PC-9 (cell line): ENCODE measurements at regions not wholly inside any gene's neighbourhood (a gene's known extent, or its start where the extent isn't known, plus 50 kb on each side); places are given as distances from the start of the nearest gene placed in this dataset.
"Not testable (repeated sequence)": the region's sequence is repeated elsewhere in the genome, so short reads cannot be mapped to it uniquely, and the experiment has no call there.

Experiments
- BruUV-seq: library from RNA; stranded (reverse); fragments of 400-500 nt; replicated peaks from 2 replicates; lab custom pipeline; 2021; lab: Mats Ljungman, UMichigan
- CTCF ChIA-PET: fragments of 300-600 bp; sonication (Branson Sonifier 250); formaldehyde crosslinking; loops from one replicate; lab custom pipeline; 2022; ENCODE audit warnings: antibody characterized with exemption; lab: Charles Lee
- POLR2A ChIA-PET: fragments of 300-600 bp; sonication (Branson Sonifier 250); formaldehyde crosslinking; loops from one replicate; lab custom pipeline; 2022; ENCODE audit warnings: antibody characterized with exemption; ENCODE audit not compliant: unreplicated experiment; lab: Charles Lee
- DNase-seq, 2 experiments: peaks; one replicate each; pipeline versions ENCODE4 v3.0.0 to v3.0.0-alpha.2; 2015 to 2022; ENCODE audit warnings: mixed read lengths in 1 of 2
- H2AFZ ChIP-seq: fragments of 200-600 bp; sonication (generic); 2 replicates; pipeline ENCODE4 v1.8.1; 2017; ENCODE audit warnings: antibody characterized with exemption
- H3F3A ChIP-seq: fragments of 200-600 bp; sonication (generic); 2 replicates; pipeline ENCODE4 v1.8.1; 2017; ENCODE audit warnings: antibody characterized with exemption, mild to moderate bottlenecking, low read depth; ENCODE audit not compliant: insufficient read depth
- H3K27ac ChIP-seq: fragments of 200-600 bp; sonication (generic); 2 replicates; pipeline ENCODE4 v1.6.1; 2016; ENCODE audit warnings: mixed run types
- H3K27me3 ChIP-seq: fragments of 200-600 bp; sonication (generic); 2 replicates; pipeline ENCODE4 v1.6.1; 2016; ENCODE audit warnings: low read depth, mixed run types; ENCODE audit not compliant: insufficient read depth
- H3K36me3 ChIP-seq: fragments of 200-600 bp; sonication (generic); 2 replicates; pipeline ENCODE4 v1.6.1; 2016; ENCODE audit warnings: low read depth, mixed run types
- H3K4me1 ChIP-seq: fragments of 200-600 bp; sonication (generic); replicated peaks from 2 replicates; pipeline ENCODE4 v1.6.1; 2016; ENCODE audit warnings: mixed run types; ENCODE audit not compliant: insufficient read depth
- H3K4me2 ChIP-seq: fragments of 200-600 bp; sonication (generic); 2 replicates; pipeline ENCODE4 v1.6.1; 2017; ENCODE audit warnings: mixed run types
- H3K4me3 ChIP-seq: fragments of 200-600 bp; sonication (generic); 2 replicates; pipeline ENCODE4 v1.6.1; 2016; ENCODE audit warnings: mixed run types
- H3K79me2 ChIP-seq: fragments of 200-600 bp; sonication (generic); 2 replicates; pipeline ENCODE4 v1.6.1; 2017; ENCODE audit warnings: low read depth, mixed run types
- H3K9me2 ChIP-seq: fragments of 200-600 bp; sonication (generic); 2 replicates; pipeline ENCODE4 v1.8.1; 2017; ENCODE audit warnings: mild to moderate bottlenecking; ENCODE audit not compliant: insufficient read depth
- H3K9me3 ChIP-seq: fragments of 200-600 bp; sonication (generic); 2 replicates; pipeline ENCODE4 v1.8.1; 2016; ENCODE audit warnings: low read depth; ENCODE audit not compliant: insufficient read depth
- H4K20me1 ChIP-seq: fragments of 200-600 bp; sonication (generic); 2 replicates; pipeline ENCODE4 v1.8.1; 2017; ENCODE audit not compliant: insufficient read depth
- CTCF ChIP-seq: fragments of 200-600 bp; sonication (generic); conservative IDR thresholded peaks from 2 replicates; pipeline ENCODE4 v1.6.1; 2017; ENCODE audit warnings: mixed run types, antibody characterized with exemption, mild to moderate bottlenecking, moderate library complexity
- EZH2 ChIP-seq: fragments of 200-600 bp; sonication (generic); IDR thresholded peaks from 2 replicates; pipeline ENCODE4 v1.8.0; 2017; ENCODE audit warnings: antibody characterized with exemption, low read depth
- intact Hi-C: fragments of 100-400 bp; cut with micrococcal nuclease; formaldehyde crosslinking; loops from one replicate; pipeline ENCODE4 v1.10.0; 2022; ENCODE audit not compliant: unreplicated experiment

GRCh38 chr15:75765551-75766305 is 53.1 kb upstream of the CSPG4 start:
- intact Hi-C loops, H3K4me2 ChIP-seq, H3K9me2 ChIP-seq, H3F3A ChIP-seq, H3K27me3 ChIP-seq, H3K4me3 ChIP-seq, H4K20me1 ChIP-seq, H3K4me1 ChIP-seq, H3K36me3 ChIP-seq, CTCF ChIA-PET, H3K79me2 ChIP-seq, BruUV-seq, DNase-seq, POLR2A ChIA-PET, H2AFZ ChIP-seq, H3K27ac ChIP-seq, H3K9me3 ChIP-seq: not testable (repeated sequence)

DNA sequence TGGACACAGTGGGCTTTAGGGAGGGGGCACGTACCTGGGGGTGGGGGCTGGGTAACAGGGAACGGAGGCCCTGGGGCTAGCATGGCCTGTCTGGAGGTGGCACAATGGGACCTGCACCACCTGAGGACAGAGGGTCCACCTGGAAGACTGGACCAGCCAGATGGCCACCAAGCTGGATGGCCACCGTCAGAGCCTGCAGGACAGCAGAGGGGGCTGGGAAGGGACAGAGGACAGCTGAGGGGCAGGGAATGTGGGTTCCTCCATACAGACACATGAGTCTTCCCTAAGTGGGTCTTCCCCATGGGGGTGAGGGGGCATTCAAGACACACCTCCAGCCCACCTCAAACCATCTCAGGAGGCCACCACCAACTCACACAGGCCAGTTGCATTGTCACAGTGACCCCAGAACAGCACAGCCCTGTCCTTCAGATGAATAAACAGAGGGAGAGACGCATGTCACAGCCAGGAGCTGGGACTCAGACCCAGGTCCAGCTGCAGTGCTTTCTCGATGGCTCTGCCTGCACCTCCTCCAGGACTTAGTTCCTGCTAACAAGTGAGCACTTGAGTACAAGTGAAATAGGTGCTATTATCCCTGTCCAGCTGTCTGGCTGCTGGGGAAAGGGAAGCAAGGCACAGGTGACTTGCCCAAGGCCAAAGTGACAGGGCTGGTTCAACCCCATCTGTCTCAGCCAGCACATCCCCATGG is 52.4 kb upstream of the CSPG4 start:
- H3K27me3 ChIP-seq, H3K4me3 ChIP-seq, H3K9me3 ChIP-seq, CTCF ChIA-PET, H3F3A ChIP-seq, BruUV-seq, intact Hi-C loops, POLR2A ChIA-PET, H3K27ac ChIP-seq, H3K79me2 ChIP-seq, H2AFZ ChIP-seq, DNase-seq, H3K36me3 ChIP-seq, H3K4me1 ChIP-seq, H4K20me1 ChIP-seq, H3K9me2 ChIP-seq, H3K4me2 ChIP-seq: not testable (repeated sequence)

DNA sequence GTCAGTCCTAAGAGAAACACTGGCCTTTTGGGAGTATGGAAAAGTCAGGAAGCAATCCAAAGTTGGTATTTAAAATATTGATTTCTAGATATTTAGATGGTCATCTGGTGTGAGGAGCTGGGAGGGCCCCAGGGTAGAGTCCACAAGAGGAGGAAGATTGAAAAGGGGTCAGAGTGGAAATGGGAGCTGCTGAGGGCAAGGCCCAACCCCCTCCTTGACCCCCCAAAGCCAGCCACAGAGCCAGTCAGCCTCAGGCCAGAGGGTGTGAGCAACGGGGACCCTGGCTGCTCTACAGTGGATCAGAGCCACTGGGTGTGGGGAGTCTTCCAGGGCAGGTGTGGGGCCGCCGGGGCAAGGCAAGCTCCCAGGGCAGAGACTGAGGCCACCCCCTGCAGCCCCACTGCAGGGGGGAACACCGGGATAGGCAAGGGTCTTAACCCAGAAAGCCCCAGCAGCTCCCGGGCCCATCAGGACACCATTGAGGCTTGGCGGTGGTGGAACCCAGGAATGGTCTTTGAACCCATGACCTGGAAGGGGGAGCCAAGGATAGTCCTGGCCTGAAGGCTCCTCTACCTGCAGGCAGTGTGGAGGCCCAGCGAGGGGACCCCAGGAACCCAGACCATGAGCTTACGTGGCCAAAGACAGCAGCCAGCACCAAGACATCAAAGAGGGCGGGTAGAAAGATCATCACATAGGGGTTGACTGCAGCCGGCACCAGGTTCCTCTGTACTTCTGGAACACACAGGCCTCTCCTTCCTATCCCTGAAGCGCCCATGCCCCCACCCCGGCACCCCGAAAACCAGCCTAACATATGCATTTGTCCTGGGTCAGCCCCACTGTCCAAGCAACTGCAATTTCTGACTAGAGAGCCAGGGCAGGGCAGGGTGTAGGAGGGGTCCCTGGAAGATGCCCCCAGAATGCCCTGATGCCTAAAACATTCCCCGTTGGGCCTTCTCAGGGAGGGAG is 51.3 kb upstream of the CSPG4 start:
- H4K20me1 ChIP-seq, POLR2A ChIA-PET, H3K36me3 ChIP-seq, H3K9me2 ChIP-seq, H3K9me3 ChIP-seq, H3K4me2 ChIP-seq, H3K4me3 ChIP-seq, H3F3A ChIP-seq, H3K27me3 ChIP-seq, DNase-seq, H3K27ac ChIP-seq, intact Hi-C loops, BruUV-seq, H3K79me2 ChIP-seq, H2AFZ ChIP-seq, H3K4me1 ChIP-seq: not testable (repeated sequence)
- CTCF ChIA-PET = interaction anchor here (0.7 kb wide), 1 partner anchor 348 kb away, joined by 6 read pairs; no protein-coding TSS in a partner anchor

GRCh38 chr15:75763137-75763611 is 50.5 kb upstream of the CSPG4 start:
- ChIA-PET POLR2A (no interaction called here), CTCF (no interaction called here)
- H3K4me1 ChIP-seq = no peaks in the 10 kb centered on the region; the same call in 1 of the 2 replicates
- no peaks in the 10 kb centered on the region for H3K9me3 ChIP-seq
- H2AFZ ChIP-seq = no peak overlapping the region
- no peaks in the 10 kb centered on the region for H3K27me3 ChIP-seq
- H3K27ac ChIP-seq = no peak overlapping the region
- no peaks in the 10 kb centered on the region for H3K79me2 ChIP-seq
- no peaks in the 10 kb centered on the region for H3K9me2 ChIP-seq
- no peak for TF ChIP-seq CTCF
- TF ChIP-seq EZH2 = no peak
- H3K4me2 ChIP-seq = no peak overlapping the region
- H3K36me3 ChIP-seq = no peaks in the 10 kb centered on the region
- no peaks in the 10 kb centered on the region for H4K20me1 ChIP-seq
- DNase-seq = no peak
- no peak overlapping the region for H3K4me3 ChIP-seq
- no TSS peak for BruUV-seq
- intact Hi-C loops = no loop called here
- peaks cover 9% of the 10 kb centered on the region; the same call in 1 of the 2 replicates for H3F3A ChIP-seq
